ENCODE measurements at regions not wholly inside any gene's neighbourhood (a gene's known extent, or its start where the extent isn't known, plus 50 kb on each side); places are given as distances from the start of the nearest gene placed in this dataset.

- TF ChIP-seq CTCF (IDR thresholded peaks at IDR 0.05; ENCODE audit: control insufficient read depth, extremely low read depth, insufficient read depth) = no peak
- no peak for DNase-seq (ENCODE audit: low read depth)
- no peak overlapping the region for H3K4me3 ChIP-seq (ENCODE audit: low read depth, low read length)
These were observed 601.3 kb downstream of the IQCM start for GRCh38 chr4:149214301-149214700.

- no peak overlapping the region for H3K4me3 ChIP-seq (ENCODE audit: low read depth, low read length)
- no peak for TF ChIP-seq CTCF (IDR thresholded peaks at IDR 0.05; ENCODE audit: control insufficient read depth, extremely low read depth, insufficient read depth)
- no peak for DNase-seq (ENCODE audit: low read depth)
These were observed 603.8 kb downstream of the IQCM start for GRCh38 chr4:149211876-149212275.

GRCh38 chr4:149203256-149204001 is 612.2 kb downstream of the IQCM start:
- no peak overlapping the region for H3K4me3 ChIP-seq (ENCODE audit: low read depth, low read length)
- no peak for TF ChIP-seq CTCF (IDR thresholded peaks at IDR 0.05; ENCODE audit: control insufficient read depth, extremely low read depth, insufficient read depth)
- peak; percentile 63 for DNase-seq (ENCODE audit: low read depth)

GRCh38 chr4:149202117-149202516 is 613.5 kb downstream of the IQCM start:
- TF ChIP-seq CTCF (IDR thresholded peaks at IDR 0.05; ENCODE audit: control insufficient read depth, extremely low read depth, insufficient read depth) = no peak
- no peak overlapping the region for H3K4me3 ChIP-seq (ENCODE audit: low read depth, low read length)
- no peak for DNase-seq (ENCODE audit: low read depth)

GRCh38 chr4:149199594-149199993 is 616.0 kb downstream of the IQCM start:
- DNase-seq (ENCODE audit: low read depth) = no peak
- H3K4me3 ChIP-seq (ENCODE audit: low read depth, low read length) = no peak overlapping the region
- no peak for TF ChIP-seq CTCF (IDR thresholded peaks at IDR 0.05; ENCODE audit: control insufficient read depth, extremely low read depth, insufficient read depth)

- no peak overlapping the region for H3K4me3 ChIP-seq (ENCODE audit: low read depth, low read length)
- TF ChIP-seq CTCF (IDR thresholded peaks at IDR 0.05; ENCODE audit: control insufficient read depth, extremely low read depth, insufficient read depth) = no peak
- DNase-seq (ENCODE audit: low read depth) = no peak
These were observed 621.6 kb downstream of the IQCM start for GRCh38 chr4:149194061-149194460.

- TF ChIP-seq CTCF (IDR thresholded peaks at IDR 0.05; ENCODE audit: control insufficient read depth, extremely low read depth, insufficient read depth) = no peak
- no peak for DNase-seq (ENCODE audit: low read depth)
These were observed 627.9 kb downstream of the IQCM start for GRCh38 chr4:149187726-149188125.

More at GRCh38 chr4:149187726-149188125, 627.9 kb downstream of the IQCM start:
- H3K4me3 ChIP-seq (ENCODE audit: low read depth, low read length) = no peak overlapping the region

All from LNCaP clone FGC (cell line).